IMR-90 (cell line): ENCODE measurements at regions not wholly inside any gene's neighbourhood (a gene's known extent, or its start where the extent isn't known, plus 50 kb on each side); places are given as distances from the start of the nearest gene placed in this dataset.

Experiments used
- ATAC-seq: fragments of 200-7000 bp; cut with Tn5 transposase; 2 replicates; pipeline ENCODE4 v1.9.1; 2020; ENCODE audit warnings: low read depth, mild to moderate bottlenecking, moderate library complexity
- BruUV-seq: library from RNA; stranded (reverse); fragments of 400-500 nt; replicated peaks from 2 replicates; lab custom pipeline; 2021; lab: Mats Ljungman, UMichigan
- CTCF ChIA-PET: fragments of 300-600 bp; formaldehyde crosslinking; extraction: SDS; loops from one replicate; lab custom pipeline; 2021; ENCODE audit warnings: antibody characterized with exemption; lab: Yijun Ruan, JAX
- POLR2A ChIA-PET: fragments of 300-600 bp; sonication (Branson Sonifier 250); formaldehyde crosslinking; loops from one replicate; lab custom pipeline; 2022; ENCODE audit warnings: antibody characterized with exemption; ENCODE audit not compliant: unreplicated experiment; lab: Charles Lee
- DNase-seq: peaks from one replicate; pipeline ENCODE4 v3.0.0; 2013
- H2AFZ ChIP-seq: replicated peaks from 2 replicates; pipeline ENCODE3; 2013; ENCODE audit warnings: low read length, mild to moderate bottlenecking; ENCODE audit not compliant: poor library complexity
- H2AK5ac ChIP-seq: 2 replicates; pipeline ENCODE4 v1.6.1; 2013; ENCODE audit warnings: low read depth, low read length, inconsistent platforms
- H2AK9ac ChIP-seq: replicated peaks from 2 replicates; pipeline ENCODE3; 2013; ENCODE audit warnings: mild to moderate bottlenecking, low read depth, low read length, moderate library complexity; ENCODE audit not compliant: poor library complexity
- H2BK120ac ChIP-seq: 2 replicates; pipeline ENCODE4 v1.6.1; 2013; ENCODE audit warnings: low read depth, low read length, inconsistent platforms
- H2BK15ac ChIP-seq: 3 replicates; pipeline ENCODE4 v1.6.1; 2013; ENCODE audit warnings: low read depth, low read length, inconsistent platforms
- H2BK20ac ChIP-seq: 2 replicates; pipeline ENCODE4 v1.6.1; 2013; ENCODE audit warnings: low read depth, mild to moderate bottlenecking, inconsistent platforms, low read length, moderate library complexity
- H2BK5ac ChIP-seq: 2 replicates; pipeline ENCODE4 v1.6.1; 2013; ENCODE audit warnings: mild to moderate bottlenecking, low read depth, low read length, inconsistent platforms; ENCODE audit not compliant: poor library complexity, severe bottlenecking
- H3K14ac ChIP-seq: replicated peaks from 2 replicates; pipeline ENCODE4 v1.6.1; 2013; ENCODE audit warnings: low read depth, low read length, inconsistent platforms
- H3K18ac ChIP-seq: 2 replicates; pipeline ENCODE4 v1.6.1; 2013; ENCODE audit warnings: low read depth, low read length, control low read depth
- H3K23ac ChIP-seq: 2 replicates; pipeline ENCODE4 v1.6.1; 2013; ENCODE audit warnings: low read depth, low read length, inconsistent platforms
- H3K27ac ChIP-seq: 2 replicates; pipeline ENCODE4 v1.5.1; 2013; ENCODE audit warnings: mild to moderate bottlenecking, control low read depth, low read length; ENCODE audit not compliant: insufficient read depth
- H3K27me3 ChIP-seq: 2 replicates; pipeline ENCODE4 v1.6.1; 2013; ENCODE audit warnings: low read length; ENCODE audit not compliant: control insufficient read depth, insufficient read depth
- H3K36me3 ChIP-seq: 2 replicates; pipeline ENCODE4 v1.6.1; 2013; ENCODE audit warnings: low read length, mixed read lengths; ENCODE audit not compliant: control insufficient read depth, insufficient read depth
- H3K4ac ChIP-seq: 2 replicates; pipeline ENCODE4 v1.6.1; 2013; ENCODE audit warnings: low read depth, low read length, inconsistent platforms
- H3K4me1 ChIP-seq: 2 replicates; pipeline ENCODE4 v1.6.1; 2013; ENCODE audit warnings: low read length, mixed read lengths; ENCODE audit not compliant: control insufficient read depth, insufficient read depth
- H3K4me2 ChIP-seq: 2 replicates; pipeline ENCODE4 v1.6.1; 2013; ENCODE audit warnings: low read depth, mild to moderate bottlenecking, control low read depth, low read length, moderate library complexity
- H3K4me3 ChIP-seq: 2 replicates; pipeline ENCODE4 v1.5.1; 2013; ENCODE audit warnings: low read depth, mild to moderate bottlenecking, control low read depth, low read length, moderate library complexity; ENCODE audit not compliant: insufficient read depth
- H3K56ac ChIP-seq: 2 replicates; pipeline ENCODE4 v1.6.1; 2013; ENCODE audit warnings: low read length, inconsistent platforms; ENCODE audit not compliant: insufficient read depth; ENCODE audit errors: extremely low read depth
- H3K79me1 ChIP-seq, 2 experiments: 2 replicates each; pipeline ENCODE4 v1.6.1; 2013; ENCODE audit warnings: low read length in 2 of 2, inconsistent platforms in 1 of 2, low read depth in 1 of 2
- H3K9ac ChIP-seq: 2 replicates; pipeline ENCODE4 v1.6.1; 2013; ENCODE audit warnings: low read depth, low read length, control low read depth
- H3K9me1 ChIP-seq: 2 replicates; pipeline ENCODE4 v1.6.1; 2013; ENCODE audit warnings: low read length, inconsistent platforms; ENCODE audit not compliant: insufficient read depth
- H3K9me3 ChIP-seq: 2 replicates; pipeline ENCODE4 v1.6.1; 2013; ENCODE audit warnings: low read length; ENCODE audit not compliant: control insufficient read depth, insufficient read depth
- H4K20me1 ChIP-seq: 2 replicates; pipeline ENCODE4 v1.6.1; 2013; ENCODE audit warnings: low read length, inconsistent platforms; ENCODE audit not compliant: insufficient read depth
- H4K5ac ChIP-seq: 2 replicates; pipeline ENCODE4 v1.6.1; 2013; ENCODE audit warnings: mild to moderate bottlenecking, low read depth, low read length, control low read depth
- H4K8ac ChIP-seq, 2 experiments: 2 replicates each; pipeline ENCODE4 v1.6.1; 2013; ENCODE audit warnings: low read depth in 2 of 2, low read length in 2 of 2, control low read depth in 1 of 2, inconsistent platforms in 1 of 2
- H4K91ac ChIP-seq: 2 replicates; pipeline ENCODE4 v1.6.1; 2013; ENCODE audit warnings: low read depth, low read length, inconsistent platforms; ENCODE audit not compliant: insufficient read depth
- BHLHE40 ChIP-seq: fragments of 150-350 bp; IDR thresholded peaks from 2 replicates; pipeline ENCODE4 v1.6.1; 2016; ENCODE audit warnings: mild to moderate bottlenecking, low read depth, low read length
- CEBPB ChIP-seq: IDR thresholded peaks from 2 replicates; pipeline ENCODE4 v1.6.1; 2012; ENCODE audit warnings: low read depth, low read length, improper control_type of control experiment
- CHD1 ChIP-seq: IDR thresholded peaks from 2 replicates; pipeline ENCODE4 v1.6.1; 2012; ENCODE audit warnings: low read depth, low read length, improper control_type of control experiment
- FOS ChIP-seq: fragments of 150-350 bp; IDR thresholded peaks from 2 replicates; pipeline ENCODE4 v1.6.1; 2016; ENCODE audit warnings: low read depth, low read length
- MAFK ChIP-seq: IDR thresholded peaks from 2 replicates; pipeline ENCODE4 v1.6.1; 2012; ENCODE audit warnings: low read depth, low read length, improper control_type of control experiment
- MAZ ChIP-seq: IDR thresholded peaks from 2 replicates; pipeline ENCODE4 v1.6.1; 2012; ENCODE audit warnings: low read depth, mild to moderate bottlenecking, low read length, improper control_type of control experiment, moderate library complexity, borderline replicate concordance
- MXI1 ChIP-seq: IDR thresholded peaks from 2 replicates; pipeline ENCODE4 v1.6.1; 2012; ENCODE audit warnings: low read depth, mild to moderate bottlenecking, low read length, moderate library complexity, borderline replicate concordance
- NFE2L2 ChIP-seq: fragments of 150-350 bp; IDR thresholded peaks from 2 replicates; pipeline ENCODE4 v1.6.1; 2016; ENCODE audit warnings: low read depth, mild to moderate bottlenecking, low read length
- POLR2A ChIP-seq: IDR thresholded peaks from 2 replicates; pipeline ENCODE4 v1.6.1; 2012; ENCODE audit warnings: mild to moderate bottlenecking, low read depth, low read length
- RAD21 ChIP-seq: IDR thresholded peaks from 2 replicates; pipeline ENCODE4 v1.6.1; 2012; ENCODE audit warnings: low read length, improper control_type of control experiment
- RCOR1 ChIP-seq: IDR thresholded peaks from 2 replicates; pipeline ENCODE4 v1.6.1; 2012; ENCODE audit warnings: mild to moderate bottlenecking, low read length, improper control_type of control experiment; ENCODE audit not compliant: insufficient replicate concordance
- RFX5 ChIP-seq: IDR thresholded peaks from 2 replicates; pipeline ENCODE4 v1.8.0; 2012; ENCODE audit warnings: low read depth, mild to moderate bottlenecking, low read length, moderate library complexity
- WGBS, 2 experiments: methylation state at CpG; one replicate each; pipeline versions ENCODE4 v1.1.5 to v1.1.7; 2013; ENCODE audit warnings: missing lambda C conversion rate in 2 of 2; ENCODE audit not compliant: insufficient read length in 1 of 2; ENCODE audit errors: extremely low coverage in 2 of 2; 5-methylcytosine and 5-hydroxymethylcytosine counted together
- dilution Hi-C: fragments of 300-500 bp; cut with HindIII; formaldehyde crosslinking; loops from one replicate; pipeline ENCODE4 v1.14.3; 2018; ENCODE audit warnings: low sequenced_read_pairs; ENCODE audit not compliant: unreplicated experiment
- in situ Hi-C: fragments of 300-500 bp; cut with MboI; formaldehyde crosslinking; loops from 3 replicates; pipeline ENCODE4 v1.14.3; 2019; ENCODE audit warnings: low sequenced_read_pairs, inconsistent platforms, mixed read lengths
- intact Hi-C: fragments of 100-400 bp; cut with micrococcal nuclease; formaldehyde crosslinking; loops from 2 replicates; pipeline ENCODE4 v1.10.0; 2022
- TF ChIP-seq, protein P1 (sequence below): conservative IDR thresholded peaks from 2 replicates; pipeline ENCODE4 v1.5.1; 2012; ENCODE audit warnings: mild to moderate bottlenecking, low read depth, low read length, improper control_type of control experiment
- TF ChIP-seq, protein P2 (sequence below): fragments of 150-350 bp; IDR thresholded peaks from 2 replicates; pipeline ENCODE4 v1.6.1; 2016; ENCODE audit warnings: low read depth, mild to moderate bottlenecking, low read length, moderate library complexity, borderline replicate concordance

DNA sequence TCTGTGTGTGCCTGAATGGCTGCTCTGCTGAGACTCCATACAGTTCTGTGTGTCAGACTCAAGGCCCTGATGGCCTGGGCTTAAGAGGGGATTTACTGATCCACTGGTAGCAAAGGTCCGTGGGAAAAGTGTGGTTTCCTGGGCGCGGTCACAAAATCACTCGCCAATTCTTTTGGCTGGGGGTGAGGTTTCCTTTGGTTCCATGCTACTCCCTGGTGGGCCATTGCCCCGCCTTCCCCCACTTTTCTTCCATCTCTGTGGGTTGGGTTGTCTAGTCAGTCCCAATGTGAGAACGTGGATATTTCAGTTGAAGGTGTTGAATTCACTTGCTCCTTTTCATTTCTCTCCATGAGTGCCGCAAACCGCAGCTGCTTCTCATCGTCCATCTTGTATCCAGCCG, 162.7 kb upstream of the NRXN1 start:
- H3K27ac ChIP-seq = no peak overlapping the region
- CTCF ChIA-PET = no interaction called here
- H3K4me3 ChIP-seq = no peak overlapping the region
- no peak overlapping the region for H2BK20ac ChIP-seq
- no peak overlapping the region for H2BK15ac ChIP-seq
- H4K91ac ChIP-seq = no peak overlapping the region
- no peak overlapping the region for H3K18ac ChIP-seq
- H4K20me1 ChIP-seq = no peaks in the 10 kb centered on the region
- intact Hi-C loops = no loop called here
- WGBS, 2 experiments = no CpG with 5 or more reads among the region's 10 CpGs
- no peak overlapping the region for H3K4ac ChIP-seq
- ATAC-seq = no peak
- no peak overlapping the region for H2BK120ac ChIP-seq
- POLR2A ChIA-PET = no interaction called here
- H2BK5ac ChIP-seq = no peak overlapping the region
- H3K27me3 ChIP-seq = no peaks in the 10 kb centered on the region
- H4K5ac ChIP-seq = no peak overlapping the region
- BruUV-seq = no TSS peak
- H2AK5ac ChIP-seq = no peak overlapping the region
- H3K23ac ChIP-seq = no peak overlapping the region
- no peaks in the 10 kb centered on the region for H3K36me3 ChIP-seq
- no peak overlapping the region for H2AK9ac ChIP-seq
- no peak overlapping the region for H4K8ac ChIP-seq
- no peaks in the 10 kb centered on the region for H3K79me1 ChIP-seq
- H3K9me1 ChIP-seq = no peaks in the 10 kb centered on the region
- in situ Hi-C loops = no loop called here
- no peak for DNase-seq
- H3K4me2 ChIP-seq = no peak overlapping the region
- TF ChIP-seq, protein P1, sequence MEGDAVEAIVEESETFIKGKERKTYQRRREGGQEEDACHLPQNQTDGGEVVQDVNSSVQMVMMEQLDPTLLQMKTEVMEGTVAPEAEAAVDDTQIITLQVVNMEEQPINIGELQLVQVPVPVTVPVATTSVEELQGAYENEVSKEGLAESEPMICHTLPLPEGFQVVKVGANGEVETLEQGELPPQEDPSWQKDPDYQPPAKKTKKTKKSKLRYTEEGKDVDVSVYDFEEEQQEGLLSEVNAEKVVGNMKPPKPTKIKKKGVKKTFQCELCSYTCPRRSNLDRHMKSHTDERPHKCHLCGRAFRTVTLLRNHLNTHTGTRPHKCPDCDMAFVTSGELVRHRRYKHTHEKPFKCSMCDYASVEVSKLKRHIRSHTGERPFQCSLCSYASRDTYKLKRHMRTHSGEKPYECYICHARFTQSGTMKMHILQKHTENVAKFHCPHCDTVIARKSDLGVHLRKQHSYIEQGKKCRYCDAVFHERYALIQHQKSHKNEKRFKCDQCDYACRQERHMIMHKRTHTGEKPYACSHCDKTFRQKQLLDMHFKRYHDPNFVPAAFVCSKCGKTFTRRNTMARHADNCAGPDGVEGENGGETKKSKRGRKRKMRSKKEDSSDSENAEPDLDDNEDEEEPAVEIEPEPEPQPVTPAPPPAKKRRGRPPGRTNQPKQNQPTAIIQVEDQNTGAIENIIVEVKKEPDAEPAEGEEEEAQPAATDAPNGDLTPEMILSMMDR = no peak
- TF ChIP-seq RFX5 (no peak), NFE2L2 (no peak), RCOR1 (no peak), MAFK (no peak), CHD1 (no peak), CEBPB (no peak), MAZ (no peak), FOS (no peak), MXI1 (no peak), BHLHE40 (no peak), RAD21 (no peak), POLR2A (no peak)
- TF ChIP-seq, protein P2, sequence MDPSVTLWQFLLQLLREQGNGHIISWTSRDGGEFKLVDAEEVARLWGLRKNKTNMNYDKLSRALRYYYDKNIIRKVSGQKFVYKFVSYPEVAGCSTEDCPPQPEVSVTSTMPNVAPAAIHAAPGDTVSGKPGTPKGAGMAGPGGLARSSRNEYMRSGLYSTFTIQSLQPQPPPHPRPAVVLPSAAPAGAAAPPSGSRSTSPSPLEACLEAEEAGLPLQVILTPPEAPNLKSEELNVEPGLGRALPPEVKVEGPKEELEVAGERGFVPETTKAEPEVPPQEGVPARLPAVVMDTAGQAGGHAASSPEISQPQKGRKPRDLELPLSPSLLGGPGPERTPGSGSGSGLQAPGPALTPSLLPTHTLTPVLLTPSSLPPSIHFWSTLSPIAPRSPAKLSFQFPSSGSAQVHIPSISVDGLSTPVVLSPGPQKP = no peak
- H2AFZ ChIP-seq = no peak overlapping the region
- no peaks in the 10 kb centered on the region for H3K9me3 ChIP-seq
- no peaks in the 10 kb centered on the region for H3K4me1 ChIP-seq
- no peak overlapping the region for H3K56ac ChIP-seq
- dilution Hi-C loops = no loop called here
- no peak overlapping the region for H3K14ac ChIP-seq
- H3K9ac ChIP-seq = no peak overlapping the region
